HL-60/S4 treated with retinoic acid at 250 ng/mL for 4 days and 3 days (cell line): ENCODE measurements at regions not wholly inside any gene's neighbourhood (a gene's known extent, or its start where the extent isn't known, plus 50 kb on each side); places are given as distances from the start of the nearest gene placed in this dataset.
"Not testable (repeated sequence)": the region's sequence is repeated elsewhere in the genome, so short reads cannot be mapped to it uniquely, and the experiment has no call there.

Source experiments
- in situ Hi-C: fragments of 300-500 bp; cut with MboI; formaldehyde crosslinking; loops from 2 replicates; pipeline ENCODE4 v1.7.0; 2022; ENCODE audit warnings: low sequenced_read_pairs

DNA sequence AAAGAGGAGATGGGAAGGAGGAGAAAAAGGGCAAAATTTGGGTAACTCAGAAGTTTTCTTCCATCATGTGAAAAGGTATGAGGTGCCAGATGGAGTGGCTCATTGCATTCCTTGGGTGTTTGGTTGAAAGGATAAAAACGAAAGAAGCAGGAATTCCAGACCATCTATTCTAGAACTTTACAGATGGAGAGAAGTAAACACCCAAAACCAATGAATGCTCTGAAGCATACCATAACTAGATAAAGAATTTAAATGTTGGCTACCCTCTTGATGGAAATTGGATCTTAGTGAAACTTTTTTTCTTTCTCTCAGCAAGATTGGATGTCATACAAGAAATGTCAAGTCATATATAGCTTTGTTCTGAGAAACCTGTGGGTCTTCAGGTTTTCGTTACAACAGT is 175.6 kb upstream of the FAR2 start:
- in situ Hi-C loops: no loop called here

GRCh38 chr12:28974166-28974565 is 174.9 kb upstream of the FAR2 start:
- in situ Hi-C loops: no loop called here

GRCh38 chr12:28974883-28975282 is 174.2 kb upstream of the FAR2 start:
- in situ Hi-C loops: no loop called here

GRCh38 chr12:28975564-28976340 is 173.3 kb upstream of the FAR2 start:
- in situ Hi-C loops: no loop called here

DNA sequence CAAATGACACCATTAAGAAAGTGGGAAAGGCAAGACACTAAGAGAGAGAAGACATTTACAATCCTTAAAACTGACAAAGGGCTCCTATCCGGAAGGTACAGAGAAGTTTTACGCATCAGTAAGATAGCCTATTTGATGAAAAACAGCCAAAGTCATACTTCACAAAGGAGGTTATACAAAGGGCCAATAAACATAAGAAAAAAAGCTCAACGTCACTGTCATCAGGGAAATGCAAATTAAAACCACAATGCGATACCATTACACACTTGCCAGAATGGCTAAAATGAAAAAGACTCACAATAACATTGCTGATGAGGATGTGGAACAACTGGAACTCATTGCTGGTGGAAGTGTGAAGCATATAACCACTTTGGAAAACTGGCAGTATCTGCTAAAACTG is 168.6 kb upstream of the FAR2 start:
- in situ Hi-C loops: no loop called here

DNA sequence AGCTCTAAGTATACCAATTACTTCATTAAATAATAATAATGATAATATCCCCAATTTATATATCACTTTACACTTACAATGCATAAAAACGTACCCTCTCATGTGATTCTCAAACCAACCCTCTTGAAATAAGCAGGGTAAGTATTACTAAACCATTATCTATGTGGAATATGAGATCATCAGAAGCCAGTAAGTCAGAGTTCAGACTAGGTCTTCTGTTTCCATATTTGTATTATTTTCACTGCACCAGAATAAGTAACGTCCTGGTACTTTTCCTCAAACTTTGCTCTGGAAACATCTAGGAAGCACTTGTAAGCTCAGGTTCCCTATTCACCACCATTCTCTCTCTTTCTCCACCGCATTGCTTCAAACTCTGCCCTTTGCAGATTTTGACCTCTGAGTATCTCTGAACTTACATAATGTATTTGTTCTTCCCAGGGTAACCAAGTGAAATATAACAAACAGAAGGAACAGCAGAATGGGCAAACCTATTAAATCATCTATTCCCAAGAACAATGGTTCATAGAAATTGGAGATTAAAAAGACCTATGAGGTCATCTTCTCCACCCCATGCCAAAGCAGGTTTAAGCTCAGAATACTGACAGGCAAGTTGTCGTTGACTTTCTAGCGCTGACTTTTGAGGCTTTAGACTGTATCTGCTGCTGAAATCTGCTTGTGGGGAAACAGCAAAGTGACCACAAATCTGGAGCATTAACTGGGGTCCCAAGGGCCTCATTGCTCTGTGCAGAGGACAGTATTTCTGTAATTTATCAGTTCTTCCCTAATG is 161.3 kb upstream of the FAR2 start:
- in situ Hi-C loops: no loop called here

GRCh38 chr12:28988325-28988704 is 160.8 kb upstream of the FAR2 start:
- in situ Hi-C loops: no loop called here

- in situ Hi-C loops: no loop called here
These were observed 157.5 kb upstream of the FAR2 start for GRCh38 chr12:28991626-28992025.

GRCh38 chr12:28993720-28994119 is 155.4 kb upstream of the FAR2 start:
- in situ Hi-C loops: no loop called here

DNA sequence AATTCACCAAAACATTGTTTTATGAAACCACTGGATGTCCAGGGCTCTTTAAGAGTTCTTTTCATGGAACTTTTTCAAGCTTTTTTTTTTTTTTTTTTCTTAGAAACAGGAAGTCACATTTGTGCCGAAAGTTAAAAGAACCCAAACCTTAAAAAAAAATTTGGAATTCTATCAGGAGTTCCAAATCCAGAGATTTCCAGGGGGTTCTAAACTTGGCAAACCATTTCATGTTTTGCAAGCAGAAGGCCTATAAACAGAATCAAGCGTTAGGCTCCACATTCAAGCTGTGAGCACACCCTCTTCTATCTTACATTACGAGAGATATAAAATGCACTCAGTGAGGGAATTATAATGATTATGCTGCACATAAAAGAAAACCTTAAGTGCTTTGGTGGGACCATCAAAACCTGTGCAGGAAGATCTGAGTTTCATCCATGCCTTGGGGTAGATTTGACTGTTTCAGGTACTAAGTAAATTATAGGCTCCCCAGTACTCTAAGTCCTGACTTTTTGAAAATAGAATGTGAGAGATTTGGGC is 154.8 kb upstream of the FAR2 start:
- in situ Hi-C loops: no loop called here

DNA sequence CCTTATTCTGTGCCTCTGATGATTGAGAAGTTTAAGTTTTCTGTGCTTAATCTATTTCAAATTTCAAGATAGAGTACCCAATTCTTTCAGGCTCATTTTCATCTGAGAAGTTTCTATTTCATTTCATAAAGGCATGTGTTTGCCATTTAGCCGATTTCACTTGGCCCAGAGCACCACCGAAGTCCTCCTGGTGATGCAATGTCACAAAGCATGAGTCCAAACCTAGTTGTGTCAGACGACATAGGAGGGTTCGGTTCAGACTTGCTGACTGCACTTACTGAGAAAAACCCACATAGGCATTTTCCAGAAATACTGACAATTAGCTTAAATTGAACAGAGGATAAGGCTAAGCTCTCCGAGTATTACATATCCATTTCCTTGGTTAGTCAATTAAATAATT is 152.4 kb upstream of the FAR2 start:
- in situ Hi-C loops: no loop called here

- in situ Hi-C loops: no loop called here
These were observed 150.4 kb upstream of the FAR2 start for GRCh38 chr12:28998662-28999120.

DNA sequence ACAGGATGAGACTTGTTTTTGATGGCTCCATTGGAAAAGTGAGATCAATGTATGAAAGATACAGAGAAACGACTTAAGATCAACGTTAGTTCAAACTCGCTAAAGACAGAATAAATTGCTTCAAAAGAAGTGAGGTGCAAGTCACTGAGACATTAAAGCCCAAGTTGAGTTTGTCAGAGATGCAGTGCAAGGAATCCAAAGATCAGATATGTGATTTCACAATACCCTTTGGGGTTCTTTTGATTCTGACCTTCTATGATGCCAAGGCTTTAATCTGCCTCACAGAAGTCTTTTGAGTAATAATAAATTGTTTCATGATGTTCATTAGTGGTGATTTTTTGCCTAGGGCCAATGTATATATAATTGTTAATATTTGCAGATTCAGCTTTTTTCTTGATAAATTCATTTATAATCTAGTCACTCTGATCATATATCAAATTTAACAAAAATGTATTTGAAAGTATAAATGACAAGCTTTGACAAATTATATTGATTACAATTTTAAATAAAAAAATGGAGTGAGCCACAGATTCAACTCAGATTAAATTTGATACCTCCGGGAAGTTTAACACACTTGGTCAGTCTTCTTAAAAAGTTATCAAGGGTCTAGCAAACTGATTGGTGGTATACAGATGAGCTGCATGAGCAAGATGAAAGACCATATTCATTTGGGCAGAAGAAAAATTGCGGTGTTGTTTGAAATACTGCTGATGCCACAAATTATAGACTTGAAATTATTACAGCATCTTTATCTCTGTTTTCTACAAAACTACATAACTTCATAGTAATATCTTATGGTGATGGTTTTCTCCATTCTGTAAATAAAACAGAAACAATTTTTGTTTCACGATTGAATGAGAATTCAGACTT is 144.8 kb upstream of the FAR2 start:
- in situ Hi-C loops: no loop called here

- in situ Hi-C loops: no loop called here
These were observed 144.2 kb upstream of the FAR2 start for GRCh38 chr12:29004936-29005304.

DNA sequence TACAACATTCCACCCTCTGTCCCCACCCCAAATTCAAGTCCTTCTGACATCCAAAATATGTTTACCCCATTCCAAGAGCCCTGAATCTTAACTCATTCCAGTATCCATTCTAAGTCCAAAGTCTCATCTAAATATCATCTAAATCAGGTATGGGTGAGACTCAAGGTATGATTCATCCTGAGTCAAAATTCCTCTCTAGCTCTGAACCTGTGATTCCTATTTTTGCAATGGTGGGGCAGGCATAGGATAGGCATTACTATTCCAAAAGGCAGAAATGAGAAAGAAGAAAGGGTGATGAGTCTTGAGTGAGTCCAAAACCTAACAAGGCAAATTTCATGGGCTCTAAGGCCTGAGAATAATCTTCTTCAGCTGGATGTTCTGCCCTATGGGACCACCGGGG is 140.3 kb upstream of the FAR2 start:
- in situ Hi-C loops: no loop called here

- in situ Hi-C loops: no loop called here
These were observed 136.4 kb upstream of the FAR2 start for GRCh38 chr12:29012673-29013072.

- in situ Hi-C loops: not testable (repeated sequence)
These were observed 131.5 kb upstream of the FAR2 start for GRCh38 chr12:29017532-29017931.

GRCh38 chr12:29023436-29024076 is 125.5 kb upstream of the FAR2 start:
- in situ Hi-C loops: no loop called here

DNA sequence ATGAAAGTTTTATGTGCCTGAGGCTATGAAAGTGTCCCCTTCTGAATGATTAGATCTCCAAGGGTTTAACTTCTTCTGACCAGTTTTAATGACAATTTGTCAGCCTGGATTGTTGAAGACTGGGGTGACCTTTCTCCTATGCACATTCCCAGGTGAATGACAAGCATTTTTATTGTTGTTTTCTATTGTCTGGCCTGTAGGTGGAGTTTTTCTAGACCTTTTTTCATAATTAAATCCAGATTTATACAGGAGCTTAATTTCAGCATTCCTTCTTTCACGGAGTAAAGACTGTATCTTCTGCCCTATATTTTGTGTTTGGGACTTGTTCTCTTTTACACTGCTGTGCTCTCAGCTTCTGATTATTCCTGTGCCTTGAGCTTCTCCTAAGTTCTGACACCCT is 125.0 kb upstream of the FAR2 start:
- in situ Hi-C loops: no loop called here

DNA sequence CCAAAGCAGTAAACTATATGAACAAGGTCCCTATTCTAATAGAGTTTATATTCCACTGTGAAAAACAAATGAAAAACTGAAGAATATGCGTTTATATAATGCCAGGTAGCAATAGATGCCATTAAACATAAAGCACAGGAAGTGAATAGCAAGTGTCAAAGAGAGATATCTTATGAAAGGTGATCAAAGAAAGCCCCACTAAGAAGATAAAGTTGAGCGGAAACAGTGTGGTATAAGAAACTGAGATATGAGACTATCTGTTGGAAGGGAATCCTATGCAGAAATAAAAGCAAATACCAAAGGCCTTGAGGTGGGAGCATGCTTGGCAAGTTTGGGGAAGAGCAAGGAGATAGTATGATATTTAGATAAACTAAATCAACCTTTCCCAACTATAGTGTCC is 123.1 kb upstream of the FAR2 start:
- in situ Hi-C loops: no loop called here

GRCh38 chr12:29026419-29026818 is 122.7 kb upstream of the FAR2 start:
- in situ Hi-C loops: no loop called here
